ENCODE measurements at regions not wholly inside any gene's neighbourhood (a gene's known extent, or its start where the extent isn't known, plus 50 kb on each side); places are given as distances from the start of the nearest gene placed in this dataset.

DNA sequence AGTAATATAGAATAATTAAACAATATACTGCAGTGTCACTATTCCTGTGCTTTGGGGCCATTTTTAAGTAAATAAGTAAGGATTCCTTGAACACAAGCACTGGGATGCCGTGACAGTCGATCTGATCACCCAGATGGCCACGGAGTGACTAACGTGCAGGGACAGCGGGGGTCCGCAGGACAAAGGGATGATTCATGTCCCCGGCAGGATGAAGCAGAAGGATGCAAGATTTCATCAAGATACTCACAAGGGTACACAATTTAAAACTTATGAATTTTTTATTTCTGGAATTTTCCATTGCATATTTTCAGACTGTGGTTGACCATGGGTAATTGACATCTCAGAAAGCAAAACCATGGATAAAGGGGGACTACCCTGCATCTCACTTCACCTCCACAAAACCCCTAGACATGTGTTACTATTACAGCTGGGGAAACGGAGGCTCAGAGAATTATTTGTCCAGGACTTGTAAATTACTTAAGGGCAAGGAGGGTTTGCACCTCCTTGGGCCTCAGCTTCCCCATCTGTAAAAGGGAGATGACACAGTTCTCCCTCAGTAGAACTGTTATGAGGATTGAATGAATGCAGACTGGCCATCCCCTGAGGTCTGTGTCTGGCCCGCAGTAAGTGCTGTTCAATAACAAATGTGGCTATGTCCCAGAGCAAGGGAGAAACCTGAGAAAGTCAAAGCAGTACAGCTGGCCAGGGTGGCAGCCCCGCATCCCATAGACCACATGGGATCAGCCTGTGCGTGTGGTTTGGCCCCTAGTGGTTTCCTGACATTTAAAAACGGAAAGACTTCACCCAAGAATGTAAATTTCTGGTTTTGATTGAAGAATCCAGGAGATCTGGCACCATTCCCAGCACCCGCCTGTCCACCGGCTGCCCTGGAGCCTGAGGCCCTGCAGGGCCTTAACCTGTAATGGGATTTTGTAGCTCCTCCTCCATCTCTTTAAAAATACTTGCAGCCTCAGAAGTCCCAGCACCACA, 235.5 kb downstream of the BMP7 start:
- no peak for DNase-seq

DNA sequence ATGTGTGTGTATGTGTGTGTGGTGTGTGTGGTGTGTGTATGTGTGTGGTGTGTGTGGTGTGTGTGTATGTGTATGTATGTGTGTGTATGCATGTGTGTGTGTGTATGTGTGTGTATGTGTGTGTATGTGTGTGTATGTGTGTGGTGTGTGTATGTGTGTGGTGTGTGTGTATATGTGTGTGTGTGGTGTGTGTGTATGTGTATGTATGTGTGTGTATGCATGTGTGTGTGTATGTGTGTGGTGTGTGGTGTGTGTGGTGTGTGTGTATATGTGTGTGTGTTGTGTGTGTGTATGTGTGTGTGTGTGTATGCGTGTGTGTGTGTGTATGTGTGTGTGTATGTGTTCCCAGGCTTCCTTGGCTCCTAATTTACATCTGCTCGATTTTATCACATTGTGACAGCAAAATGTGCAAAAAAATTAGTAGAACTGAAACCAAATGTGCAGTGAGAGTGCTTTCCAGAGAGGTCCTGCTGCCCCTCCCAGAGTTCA, 234.5 kb downstream of the BMP7 start:
- DNase-seq, result no peak

DNA sequence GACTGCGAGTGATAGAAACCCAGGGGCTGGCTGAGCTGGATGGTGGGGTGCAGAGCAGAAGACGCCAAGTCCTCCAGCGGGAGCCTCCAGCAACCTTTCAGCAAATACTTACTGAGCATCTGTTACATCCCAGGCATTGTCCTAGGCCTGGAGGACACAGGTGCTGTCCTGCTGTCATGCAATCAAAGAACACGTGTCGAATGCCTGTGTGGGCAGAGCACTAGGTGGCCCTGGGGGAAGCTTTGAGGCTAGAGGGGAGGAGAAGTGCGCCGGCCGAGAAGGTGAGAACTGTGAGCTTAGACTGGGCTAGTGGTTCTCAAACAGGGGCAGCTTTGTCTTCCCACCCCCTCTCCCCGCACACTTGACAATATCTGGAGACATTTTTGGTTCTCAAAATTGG, 233.6 kb downstream of the BMP7 start:
- DNase-seq, result no peak

DNA sequence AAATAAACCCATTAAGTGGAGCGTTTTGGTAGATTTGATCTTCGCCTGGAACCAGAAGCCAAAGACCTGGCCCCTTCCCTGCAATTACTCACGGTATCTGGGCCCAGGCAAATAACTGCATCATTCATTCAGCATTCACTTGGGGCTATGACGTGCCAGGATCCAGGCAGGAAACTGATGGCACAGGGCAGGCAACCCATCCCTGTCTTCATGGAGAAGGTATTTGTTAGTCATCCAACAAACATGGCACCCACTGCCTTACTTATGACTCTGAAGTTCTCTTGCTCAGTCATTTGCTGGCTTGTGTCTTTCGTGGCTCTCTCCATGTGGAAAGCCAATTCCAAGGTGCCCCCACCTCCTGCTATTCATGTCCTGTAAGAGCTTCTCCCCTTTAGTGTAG, 232.4 kb downstream of the BMP7 start:
- no peak for DNase-seq

DNA sequence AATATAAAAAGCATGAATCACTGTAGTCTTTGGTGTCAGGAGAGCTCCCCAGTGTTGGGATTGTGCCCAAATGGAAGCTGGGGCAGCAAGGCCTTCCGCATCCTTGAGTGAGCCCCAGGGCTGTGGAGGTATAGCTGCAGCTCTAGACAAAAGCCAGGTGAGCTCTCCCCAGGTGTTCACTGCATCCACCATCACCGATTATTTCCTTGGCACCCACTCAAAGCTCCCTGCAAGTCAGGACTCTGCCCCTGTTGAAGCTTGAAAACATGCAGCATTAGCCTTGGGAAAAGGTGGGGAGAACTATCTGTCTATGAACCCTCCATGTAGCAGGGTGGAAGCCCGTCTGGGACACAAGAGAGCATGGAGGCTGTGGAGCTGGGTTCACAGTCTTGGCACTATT, 228.8 kb downstream of the BMP7 start:
- DNase-seq, result no peak

DNA sequence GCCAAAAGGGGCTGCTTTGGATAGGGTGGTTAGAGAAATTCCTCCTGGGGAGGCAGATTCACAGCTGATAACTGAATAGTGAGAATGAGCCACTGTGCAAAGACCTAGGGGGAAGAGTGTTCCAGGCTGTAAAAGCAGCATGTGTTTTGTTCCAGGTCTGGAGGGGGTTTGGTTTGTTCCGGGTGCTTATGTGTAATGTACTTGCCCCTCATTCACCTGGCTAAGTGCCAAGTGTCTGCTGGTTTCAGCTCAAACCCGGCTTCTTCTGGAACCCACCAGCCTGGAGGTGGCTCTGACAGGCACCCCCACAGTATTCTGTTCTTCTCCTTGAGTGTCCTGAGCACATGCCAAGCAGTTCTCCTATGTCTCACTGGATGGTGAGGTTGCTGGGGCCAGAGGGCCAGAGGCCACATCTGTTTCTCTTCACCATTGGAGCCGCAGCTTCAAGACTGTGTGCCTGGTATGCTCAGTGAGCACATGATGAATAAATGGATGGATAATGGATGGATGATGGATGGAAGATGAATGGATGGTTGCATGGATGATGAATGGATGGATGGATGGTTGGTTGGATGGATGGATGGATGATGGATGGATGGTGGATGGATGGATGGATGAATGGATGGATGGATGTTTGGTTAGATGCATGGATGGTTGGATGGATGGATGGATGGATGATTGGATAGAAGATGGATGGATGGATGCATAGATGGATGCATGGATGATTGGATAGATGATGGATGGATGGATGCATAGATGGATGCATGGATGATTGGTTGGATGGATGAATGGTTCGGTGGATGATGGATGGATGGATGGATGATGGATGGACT, 227.6 kb downstream of the BMP7 start:
- DNase-seq, result no peak

DNA sequence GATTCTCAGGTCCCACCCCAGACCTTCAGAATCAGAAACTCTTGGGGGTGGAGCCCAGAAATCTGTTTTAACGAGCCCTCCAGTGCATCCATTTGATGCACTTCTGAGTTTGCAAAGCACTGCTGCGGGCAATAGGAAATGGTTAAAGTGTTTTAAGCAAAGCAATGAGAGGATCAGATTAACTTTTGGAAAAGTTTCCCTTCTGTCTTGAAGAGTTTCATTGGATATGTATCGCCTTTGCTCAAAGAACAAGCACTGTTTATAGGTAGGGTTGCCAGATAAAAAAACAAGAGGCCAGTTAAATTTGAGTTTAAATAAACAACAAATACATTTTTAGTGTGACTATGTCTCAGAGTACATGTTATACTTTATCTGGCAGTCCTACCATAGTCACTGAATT, 226.0 kb downstream of the BMP7 start:
- DNase-seq, result peak; percentile 58

DNA sequence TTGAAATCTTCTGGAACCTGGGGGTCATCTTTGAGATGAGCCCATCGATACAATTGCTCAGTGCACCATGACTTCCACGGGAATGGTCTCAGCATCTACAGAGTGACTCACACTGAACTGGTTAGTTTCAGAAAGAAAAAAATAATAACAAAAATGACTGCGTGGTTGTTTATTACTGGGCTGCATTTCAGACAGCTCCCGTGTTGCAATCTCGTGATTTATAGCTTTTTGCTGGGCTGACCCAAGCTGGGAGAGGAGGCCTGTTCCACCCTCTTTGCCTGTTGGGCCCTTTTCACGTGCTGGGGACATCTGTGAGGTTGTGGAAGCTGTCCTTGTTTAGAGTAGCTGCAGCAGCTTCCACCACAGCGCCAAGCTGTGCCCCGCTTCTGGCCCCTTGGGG, 225.5 kb downstream of the BMP7 start:
- peak; percentile 46 for DNase-seq

DNA sequence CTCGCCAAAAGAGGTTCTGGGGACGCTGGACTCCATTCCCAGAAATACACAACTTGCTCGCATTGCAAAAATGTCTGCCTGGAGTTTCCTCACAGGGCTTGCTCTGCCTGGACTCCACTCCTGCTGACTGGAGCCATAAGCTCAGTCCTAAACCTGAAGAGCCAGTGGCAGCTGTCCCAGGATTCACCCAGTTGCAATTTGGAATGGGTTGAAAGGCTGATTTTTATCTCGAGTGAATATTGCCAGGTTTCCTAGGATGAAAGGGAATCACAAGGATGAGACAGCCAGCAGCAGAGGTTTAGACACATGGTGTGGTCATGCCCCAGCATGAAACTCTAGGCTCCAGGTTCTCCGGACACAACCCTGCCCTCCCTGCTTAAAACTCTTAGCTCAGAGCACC, 223.3 kb downstream of the BMP7 start:
- DNase-seq, result no peak

DNA sequence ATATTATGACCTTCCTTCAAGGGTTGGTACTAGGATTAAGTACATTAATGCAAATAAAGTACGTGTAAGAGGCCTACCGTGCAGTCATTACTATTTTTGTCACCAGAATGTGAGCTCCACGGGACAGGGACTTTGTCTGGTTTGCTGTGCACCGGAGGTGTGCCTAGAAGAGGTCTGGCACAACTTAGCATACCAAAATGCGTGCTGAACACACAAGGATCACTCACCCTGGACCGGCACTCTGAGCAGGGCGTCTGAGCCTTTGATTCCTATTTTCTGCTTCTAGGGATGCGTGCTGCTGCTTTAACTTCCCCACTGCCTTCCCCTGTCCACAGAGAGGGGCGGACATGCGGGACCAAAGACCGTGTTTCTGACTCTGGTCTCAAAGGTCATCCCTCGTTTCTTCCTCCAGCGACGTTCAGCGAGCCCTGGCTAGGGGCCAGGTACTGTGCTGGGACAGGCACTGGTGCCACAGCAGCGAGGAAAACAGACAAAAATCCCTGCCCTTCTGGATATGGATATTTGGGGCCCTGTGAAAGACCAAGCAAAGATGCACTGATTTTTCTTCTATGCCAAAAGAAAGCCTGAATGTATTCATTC, 222.7 kb downstream of the BMP7 start:
- DNase-seq, result no peak

DNA sequence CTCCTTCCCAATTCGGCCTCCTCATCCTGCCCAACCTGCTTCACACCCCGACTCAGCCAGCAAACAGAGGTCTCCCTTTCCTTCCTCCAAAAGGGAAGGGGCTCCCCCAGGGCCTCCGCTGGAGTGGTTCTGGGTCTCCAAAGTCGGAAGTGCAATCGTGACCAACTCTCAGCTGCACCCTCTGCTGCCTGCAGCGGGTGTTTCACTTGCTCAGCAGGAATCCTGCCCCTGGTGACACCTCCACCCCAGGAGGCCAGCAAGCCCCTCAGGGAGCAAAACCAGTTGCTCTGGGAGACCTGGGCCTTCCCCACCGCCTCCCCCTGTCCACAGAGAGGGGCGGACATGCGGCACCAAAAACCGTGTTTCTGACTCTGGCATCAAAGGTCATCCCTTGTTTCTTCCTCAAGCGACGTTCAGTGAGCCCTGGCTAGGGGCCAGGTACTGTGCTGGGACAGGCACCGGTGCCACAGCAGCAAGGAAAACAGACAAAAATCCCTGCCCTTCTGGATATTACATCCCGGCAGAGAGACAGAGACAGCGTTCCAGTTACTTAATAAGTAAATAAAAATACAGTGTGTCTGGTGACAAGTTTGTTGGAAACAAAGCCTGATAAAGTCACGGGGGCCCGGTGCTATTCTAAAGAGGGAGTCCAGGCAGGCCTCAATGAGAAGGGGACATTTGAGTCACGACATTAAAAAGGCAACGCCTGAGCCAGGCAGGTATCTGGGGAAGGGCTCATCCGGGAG, 219.0 kb downstream of the BMP7 start:
- DNase-seq, result peak; percentile 45

DNA sequence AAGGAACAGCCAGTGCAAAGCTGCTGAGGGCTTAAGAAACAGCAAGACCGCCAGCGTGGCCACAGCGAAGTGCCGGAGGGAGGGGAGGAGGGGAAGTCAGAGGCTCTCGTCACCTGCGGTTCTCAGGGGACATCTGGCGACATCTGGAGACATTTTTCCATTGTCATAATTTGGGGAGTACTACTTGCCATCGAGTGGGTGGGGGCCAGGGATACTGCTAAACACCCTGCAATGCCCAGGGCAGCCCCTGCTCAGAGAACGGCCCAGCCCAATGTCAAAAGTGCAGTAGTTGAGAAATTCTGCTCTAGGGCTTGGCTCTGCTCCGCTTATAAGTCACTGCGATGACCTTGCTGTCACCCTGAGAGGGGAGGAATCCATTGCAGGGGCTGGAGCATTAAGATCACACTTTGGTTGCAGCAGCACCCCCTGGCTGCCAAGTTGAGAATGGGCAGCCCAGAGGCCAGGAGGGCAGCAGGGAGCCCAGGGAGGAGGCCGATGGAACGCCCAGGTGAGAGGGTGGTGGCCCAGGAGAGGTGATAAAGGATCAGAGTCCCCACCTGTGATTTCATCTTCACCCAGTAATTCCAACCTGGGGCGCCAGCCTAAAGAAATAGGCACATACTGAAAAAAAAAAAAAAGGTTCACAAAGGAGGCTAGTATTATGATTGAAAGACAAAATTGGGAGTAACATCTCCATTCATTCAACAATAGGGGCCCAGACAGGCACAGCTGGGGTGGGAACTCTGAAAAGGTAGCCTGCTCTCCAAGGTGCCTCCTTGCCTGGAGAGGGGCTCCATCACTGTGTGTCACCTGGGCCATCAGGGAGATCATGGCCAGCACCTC, 218.2 kb downstream of the BMP7 start:
- DNase-seq, result no peak

DNA sequence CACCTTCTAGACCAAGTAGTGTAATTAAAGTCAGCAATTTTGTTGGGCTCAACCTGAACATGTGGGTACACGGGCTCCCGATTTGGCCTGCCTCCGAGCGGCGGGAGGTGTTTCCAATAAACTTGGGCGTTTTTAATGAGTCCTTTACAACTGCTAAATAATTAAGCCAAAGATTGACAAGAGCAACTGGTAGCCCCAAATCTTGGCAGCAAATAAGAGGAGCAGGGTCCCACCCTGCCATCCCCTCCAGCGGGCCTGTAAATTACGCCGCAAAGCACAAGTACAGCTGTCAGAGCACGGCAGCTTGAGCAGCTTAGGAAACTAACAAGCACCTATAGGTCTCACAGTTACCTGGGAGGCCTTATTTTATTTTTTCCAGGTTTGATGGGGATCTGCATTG, 217.1 kb downstream of the BMP7 start:
- peak; percentile 87 for DNase-seq

DNA sequence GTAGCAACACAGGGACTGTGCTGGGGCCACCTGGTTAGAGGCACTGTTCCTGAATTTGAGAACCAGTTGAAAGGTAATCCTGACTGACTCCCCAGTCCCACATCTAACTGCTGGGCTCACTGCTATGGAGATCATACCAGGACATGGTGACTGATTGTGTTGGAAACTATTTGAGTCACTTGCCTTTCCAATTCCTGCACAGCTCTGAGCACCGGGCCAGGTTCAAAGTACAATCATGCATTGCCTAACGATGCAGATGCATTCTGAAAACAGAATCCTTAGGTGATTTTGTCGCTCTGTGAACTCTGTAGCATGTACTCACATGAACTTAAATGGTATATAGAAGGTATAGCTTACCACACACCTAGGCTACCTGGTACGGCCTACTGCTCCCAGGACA, 215.3 kb downstream of the BMP7 start:
- DNase-seq, result no peak

DNA sequence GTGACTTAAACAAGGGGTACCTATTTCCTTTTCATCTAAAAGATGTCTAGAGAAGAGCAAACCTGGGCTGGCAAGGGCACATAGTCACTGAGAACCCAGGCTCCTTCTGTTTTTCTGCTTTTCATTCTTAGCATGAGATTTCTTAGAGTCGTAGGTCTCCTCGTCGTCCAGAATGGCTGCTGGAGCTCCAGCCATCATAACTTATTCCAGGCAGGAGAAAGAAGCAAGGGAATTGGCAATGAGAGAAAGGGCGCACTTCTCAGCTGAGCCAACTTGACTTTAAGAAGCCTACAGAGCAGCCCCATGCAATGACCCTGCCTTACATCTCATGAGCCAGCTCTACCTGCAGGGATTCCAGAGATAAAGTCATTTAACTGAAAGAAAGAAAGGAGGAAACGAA, 213.4 kb downstream of the BMP7 start:
- DNase-seq, result no peak

DNA sequence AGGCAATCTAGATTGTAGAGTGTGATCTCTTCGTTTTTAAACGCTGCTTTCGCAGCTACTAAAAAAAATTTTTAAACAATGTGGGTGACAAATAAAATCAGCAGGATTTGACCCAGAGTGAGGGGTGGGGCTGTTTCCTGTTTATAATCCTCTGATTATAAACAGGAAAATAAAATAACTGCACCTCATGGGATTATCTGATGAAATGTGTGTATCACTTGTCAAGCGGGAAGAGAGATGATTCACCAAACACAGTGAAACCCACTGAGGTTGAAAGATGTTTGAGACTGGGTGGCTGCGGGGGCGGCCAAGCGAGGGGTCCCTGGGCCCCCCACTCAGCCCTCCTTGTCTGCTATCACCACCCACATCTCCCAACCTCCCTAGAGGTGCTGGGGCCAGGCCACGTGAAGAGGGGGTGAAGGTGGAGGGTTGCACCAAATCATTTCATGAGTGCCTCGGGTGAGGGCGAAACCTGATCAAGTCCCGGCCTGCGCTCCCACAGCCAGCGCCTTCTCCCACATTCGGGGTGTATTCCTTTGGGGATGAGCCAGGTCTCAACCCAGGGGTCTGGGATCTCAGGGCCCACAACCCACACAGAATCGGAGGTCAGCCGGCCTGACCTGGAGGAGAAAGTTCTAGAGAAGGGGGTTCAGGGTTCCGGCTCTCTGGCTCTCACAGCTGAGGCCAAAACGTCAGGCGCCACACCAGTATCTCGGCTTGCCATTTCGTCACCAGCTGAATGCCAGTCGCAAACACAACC, 212.5 kb downstream of the BMP7 start:
- no peak for DNase-seq

DNA sequence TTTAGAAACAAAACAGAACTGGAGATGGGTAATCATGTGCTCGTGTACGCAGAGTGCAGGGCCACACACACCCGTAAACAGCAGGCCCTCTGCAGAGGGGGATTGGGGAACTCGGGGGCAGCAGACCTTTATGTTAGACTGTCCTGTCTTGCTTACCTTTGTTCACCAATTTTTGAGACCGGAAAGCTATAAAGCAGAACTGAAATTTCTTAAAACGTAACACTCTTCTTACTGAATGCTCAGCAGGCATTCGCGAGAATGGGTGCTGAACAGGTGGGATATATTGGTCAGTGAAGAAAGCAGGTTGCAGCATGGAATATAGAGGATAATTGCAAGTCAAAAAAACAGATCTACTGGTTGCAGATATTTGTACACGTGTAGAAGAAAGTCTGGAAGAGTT, 211.1 kb downstream of the BMP7 start:
- no peak for DNase-seq

DNA sequence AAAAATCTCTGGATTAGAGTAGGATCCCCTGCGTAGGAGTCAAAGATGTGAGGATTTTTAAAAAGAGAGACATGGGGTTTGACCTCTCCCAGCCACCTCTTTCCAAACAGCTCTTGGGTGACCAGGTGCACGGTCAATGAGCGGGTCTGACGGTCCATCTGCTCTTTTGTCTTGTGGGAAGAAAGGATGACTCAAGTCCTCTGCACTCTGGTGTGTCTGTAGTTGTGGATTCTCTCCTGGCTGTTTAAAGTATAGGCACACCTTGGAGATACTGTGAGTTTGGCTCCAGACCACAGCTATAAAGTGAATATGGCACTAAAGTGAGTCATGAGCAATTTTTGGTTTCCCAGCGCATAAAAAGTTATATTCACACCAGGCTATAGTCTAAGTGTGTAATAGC, 209.8 kb downstream of the BMP7 start:
- no peak for DNase-seq

DNA sequence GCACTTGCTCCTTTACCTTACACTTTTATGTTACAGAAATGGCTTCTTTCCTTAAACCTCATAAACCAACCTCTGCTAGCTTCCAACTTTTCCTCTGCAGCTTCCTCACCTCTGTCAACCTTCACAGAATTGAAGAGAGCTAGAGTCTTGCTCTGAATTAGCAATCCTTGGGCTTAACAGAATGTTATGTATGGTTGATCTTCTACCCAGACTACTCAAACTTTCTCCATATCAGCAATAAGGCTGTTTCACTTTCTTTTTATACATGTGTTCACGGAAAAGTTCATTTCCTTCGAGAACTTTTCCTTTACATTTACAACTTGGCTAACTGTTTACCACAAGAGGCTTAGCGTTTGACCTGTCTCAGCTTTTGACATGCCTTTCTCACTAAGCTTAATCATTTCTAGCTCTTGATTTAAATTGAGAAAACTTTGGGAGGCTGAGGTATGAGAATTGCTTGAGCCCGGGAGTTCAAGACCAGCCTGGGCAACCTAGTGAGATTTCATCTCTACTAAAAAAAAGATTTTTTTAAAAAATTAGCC, 207.3 kb downstream of the BMP7 start:
- DNase-seq, result no peak

All from tongue (tissue), 1 donor.